GDM1 (cell line): ENCODE measurements at regions not wholly inside any gene's neighbourhood (a gene's known extent, or its start where the extent isn't known, plus 50 kb on each side); places are given as distances from the start of the nearest gene placed in this dataset.

Source experiments
- DNase-seq: peaks from one replicate; lab custom pipeline; 2025; lab: John Stamatoyannopoulos, UW

DNA sequence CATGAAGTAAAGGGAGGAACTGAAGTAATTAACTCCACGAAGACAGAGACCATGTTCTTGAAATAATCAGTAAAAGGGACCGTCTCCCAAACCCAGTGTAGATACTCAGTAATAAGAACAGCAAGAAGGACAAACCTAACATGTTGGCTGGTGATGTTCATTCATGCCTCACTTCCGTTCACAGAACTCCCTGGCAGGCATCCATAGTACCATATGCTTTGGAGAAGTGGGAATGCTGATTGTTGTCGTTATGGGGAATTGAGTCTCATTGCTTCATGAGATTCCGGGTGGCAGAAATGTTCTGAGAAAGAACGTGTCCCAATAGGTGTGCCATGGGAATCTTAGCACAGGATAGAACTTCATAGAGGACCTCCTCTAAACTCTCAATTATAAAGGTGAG is 452.3 kb downstream of the ZSWIM6 start:
- no peak for DNase-seq

GRCh38 chr5:61788548-61788947 is 456.5 kb downstream of the ZSWIM6 start:
- no peak for DNase-seq

GRCh38 chr5:61790007-61790406 is 457.9 kb downstream of the ZSWIM6 start:
- DNase-seq, result no peak

DNA sequence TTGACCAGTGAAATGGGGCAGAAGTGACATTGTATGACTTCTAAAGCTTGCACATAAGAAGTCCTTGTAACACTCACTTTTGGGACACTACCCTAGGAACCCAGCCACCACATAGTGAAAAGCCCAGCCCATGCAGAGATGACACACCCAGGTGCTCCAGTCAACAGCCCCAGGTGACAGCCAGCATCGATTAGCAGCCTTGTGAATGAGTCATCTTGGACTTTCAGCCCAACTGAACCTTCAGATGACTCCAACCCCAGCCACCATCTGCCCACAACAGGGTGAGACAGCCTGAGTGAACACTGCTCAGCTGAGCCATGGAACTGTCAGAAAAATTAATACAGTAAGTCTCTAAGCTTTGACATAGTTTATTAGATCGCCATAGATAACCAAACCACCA is 458.6 kb downstream of the ZSWIM6 start:
- no peak for DNase-seq

- no peak for DNase-seq
Observed at GRCh38 chr5:61796773-61797172, 464.7 kb downstream of the ZSWIM6 start.

- DNase-seq, result no peak
Observed at GRCh38 chr5:61800450-61800849, 468.4 kb downstream of the ZSWIM6 start.

GRCh38 chr5:61801174-61801573 is 469.1 kb downstream of the ZSWIM6 start:
- no peak for DNase-seq

DNA sequence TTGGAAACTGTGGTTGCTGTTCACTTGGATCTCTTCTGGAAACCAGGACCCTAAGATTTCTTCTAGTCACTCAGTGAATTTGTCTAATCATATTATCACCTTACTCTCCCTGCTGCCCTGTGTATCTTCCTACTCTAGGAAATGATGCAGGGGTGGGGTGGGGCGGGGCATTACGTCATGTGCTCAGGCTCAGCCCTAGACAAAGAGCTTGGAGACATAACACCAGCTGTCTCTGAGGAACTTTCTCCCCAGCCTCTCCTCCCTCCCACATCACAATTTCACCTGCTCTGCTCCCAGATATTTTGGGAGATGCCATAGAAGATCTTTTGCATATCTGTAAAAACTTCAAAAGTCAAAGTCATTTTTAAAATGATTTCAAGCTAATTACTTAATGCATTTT is 470.4 kb downstream of the ZSWIM6 start:
- no peak for DNase-seq

GRCh38 chr5:61805101-61805500 is 473.0 kb downstream of the ZSWIM6 start:
- no peak for DNase-seq

- no peak for DNase-seq
Observed at GRCh38 chr5:61806491-61807020, 474.5 kb downstream of the ZSWIM6 start.

DNA sequence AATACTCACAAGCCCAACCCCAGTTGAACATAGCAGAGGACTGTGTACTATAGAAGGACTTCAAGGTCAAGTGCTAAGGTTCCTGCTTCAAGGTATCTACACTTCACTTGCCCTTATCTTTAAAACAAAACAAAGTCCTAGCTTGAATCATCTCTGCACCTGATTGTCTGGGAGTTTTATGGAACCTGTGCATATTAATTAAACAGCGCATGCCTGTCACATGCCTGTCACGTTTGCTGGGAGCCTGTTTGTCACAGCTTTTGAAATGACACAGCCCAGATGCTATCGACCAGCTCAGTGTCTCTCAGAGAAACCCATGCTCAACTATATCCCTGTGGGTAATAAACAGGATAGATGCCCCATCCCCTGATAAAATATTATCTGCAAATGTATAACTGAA is 476.0 kb downstream of the ZSWIM6 start:
- no peak for DNase-seq

DNA sequence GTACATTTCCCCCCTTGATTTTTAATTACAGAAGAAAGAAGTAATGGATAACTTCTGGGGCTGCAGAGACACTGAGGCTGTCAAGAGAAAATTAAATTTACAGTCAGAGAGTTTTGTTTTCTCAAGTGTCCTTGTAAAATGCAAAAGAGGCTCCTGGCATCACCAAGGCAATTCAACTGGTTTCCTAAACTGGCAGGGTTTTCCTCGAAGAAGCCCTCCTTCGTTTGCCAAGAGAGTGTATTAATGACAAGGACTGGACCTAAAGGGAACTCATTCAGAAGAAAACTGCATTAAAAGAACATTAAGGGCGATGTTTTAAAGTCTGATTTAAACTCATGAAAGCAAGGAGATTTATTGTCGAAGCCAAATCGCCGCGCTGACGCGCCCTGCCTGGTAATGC is 476.9 kb downstream of the ZSWIM6 start:
- no peak for DNase-seq

GRCh38 chr5:61809651-61810050 is 477.6 kb downstream of the ZSWIM6 start:
- no peak for DNase-seq

GRCh38 chr5:61811052-61811451 is 479.0 kb downstream of the ZSWIM6 start:
- no peak for DNase-seq

- no peak for DNase-seq
Observed at GRCh38 chr5:61813361-61813760, 481.3 kb downstream of the ZSWIM6 start.

DNA sequence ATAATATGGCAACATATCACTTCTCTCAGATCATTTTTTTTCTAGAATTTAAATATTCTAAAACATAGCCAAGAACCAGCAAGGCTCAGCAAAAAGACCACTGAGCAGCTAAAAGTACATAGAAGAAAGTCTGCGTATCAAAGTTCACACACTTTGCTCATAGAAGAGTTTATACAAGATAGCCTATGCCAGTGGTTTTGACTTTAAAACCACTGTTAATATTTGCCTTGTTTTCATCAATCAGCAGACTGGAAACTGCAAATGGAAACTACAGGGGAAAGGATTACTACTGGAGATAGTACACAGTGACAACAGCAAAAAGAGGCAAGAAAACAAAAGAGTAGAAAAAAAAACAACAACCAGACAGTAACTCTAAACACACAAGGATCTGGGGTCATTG is 483.3 kb downstream of the ZSWIM6 start:
- no peak for DNase-seq

DNA sequence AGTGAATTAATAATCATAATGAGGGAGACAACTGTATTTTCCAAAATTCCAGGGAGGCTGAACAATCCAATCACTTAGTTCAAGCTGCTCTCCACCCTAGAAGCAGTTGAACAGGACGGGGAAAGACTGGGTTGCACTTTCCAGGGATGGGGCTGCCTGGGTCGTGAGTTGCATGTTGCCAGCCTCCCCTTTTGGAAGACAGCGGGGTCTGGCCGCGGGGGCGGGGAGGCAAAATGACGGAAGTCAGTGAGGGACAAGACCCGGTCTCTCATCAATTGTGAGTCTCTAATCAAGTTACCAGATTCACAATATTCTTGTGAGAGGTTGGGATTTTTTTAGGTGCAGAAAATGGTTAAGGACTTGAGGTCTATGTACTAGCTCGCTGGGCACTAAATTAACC is 484.1 kb downstream of the ZSWIM6 start:
- DNase-seq, result no peak

- DNase-seq, result no peak
Observed at GRCh38 chr5:61816585-61817450, 484.8 kb downstream of the ZSWIM6 start.

- DNase-seq, result no peak
Observed at GRCh38 chr5:61817472-61818326, 485.6 kb downstream of the ZSWIM6 start.

- no peak for DNase-seq
Observed at GRCh38 chr5:61820836-61821235, 485.2 kb upstream of the KIF2A start.

DNA sequence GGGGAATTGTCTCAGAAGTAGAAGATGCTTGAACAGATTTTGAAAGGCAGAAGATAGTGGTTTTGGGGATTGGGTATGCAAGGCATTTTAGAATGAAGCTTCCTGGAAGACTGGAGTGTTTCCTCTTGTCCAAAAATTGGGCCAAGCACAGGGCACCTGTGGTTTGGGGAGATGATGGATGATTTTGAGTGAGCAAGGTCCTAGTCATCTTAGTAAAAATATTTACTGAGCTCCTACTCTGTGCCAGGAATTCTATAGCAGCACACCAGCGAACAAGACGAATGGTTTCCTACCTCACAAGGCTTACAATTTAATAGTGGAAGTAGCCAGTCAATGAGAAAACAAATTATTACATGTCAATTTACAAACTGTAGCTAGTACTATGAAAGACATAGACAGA is 484.4 kb upstream of the KIF2A start:
- no peak for DNase-seq

GRCh38 chr5:61822584-61822983 is 483.4 kb upstream of the KIF2A start:
- DNase-seq, result no peak

- DNase-seq, result no peak
Observed at GRCh38 chr5:61823065-61823464, 482.9 kb upstream of the KIF2A start.
